Activated CD4-positive, alpha-beta T cell treated with anti-CD3 and anti-CD28 coated beads, Interleukin-2, amount 50 U/mL, for 16 hours (primary cell): ENCODE measurements at regions not wholly inside any gene's neighbourhood (a gene's known extent, or its start where the extent isn't known, plus 50 kb on each side); places are given as distances from the start of the nearest gene placed in this dataset.

Experiments
- DNase-seq: peaks from one replicate; pipeline ENCODE4 v3.0.0-alpha.2; 2020

DNA sequence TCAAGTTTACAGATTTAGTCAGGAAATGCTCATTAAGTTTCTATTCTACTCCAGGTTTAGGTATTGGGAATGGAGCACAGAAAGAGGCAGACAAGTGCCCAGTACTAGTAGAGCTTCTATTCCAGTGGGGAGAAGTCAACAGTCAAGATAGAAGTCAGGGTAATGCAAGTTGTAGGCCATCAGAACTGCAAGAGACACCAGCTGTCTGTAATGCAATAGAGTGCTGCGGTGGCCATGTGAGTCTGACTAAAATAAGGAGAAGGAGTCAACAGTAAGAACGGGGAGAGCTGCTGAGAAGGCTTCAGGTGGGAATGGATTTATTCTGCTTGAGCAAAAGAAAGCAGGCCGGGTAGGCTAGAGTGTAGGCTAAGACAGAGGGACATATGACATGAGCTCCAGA lies 515.0 kb downstream of the QKI start:
- DNase-seq: no peak

DNA sequence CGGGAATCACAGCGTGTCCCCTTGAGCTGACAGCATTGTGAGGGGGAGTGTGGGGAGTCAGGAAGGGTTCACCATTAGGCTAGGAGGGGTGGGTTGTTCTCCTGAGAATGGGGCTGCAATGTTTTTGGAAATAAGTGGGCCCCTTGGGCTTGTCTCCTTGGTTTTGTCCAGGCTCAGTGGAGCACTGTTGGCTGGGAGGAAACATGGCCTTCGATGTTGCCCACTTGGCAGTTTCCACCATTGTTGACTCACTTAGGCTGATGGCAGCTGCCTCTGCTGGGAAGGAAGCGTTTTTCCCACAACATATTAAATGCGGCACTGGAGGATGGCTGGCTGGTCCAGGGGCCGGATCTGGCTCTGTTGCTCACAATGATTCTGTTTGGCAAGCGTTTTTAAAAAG lies 512.1 kb downstream of the QKI start:
- DNase-seq: no peak

DNA sequence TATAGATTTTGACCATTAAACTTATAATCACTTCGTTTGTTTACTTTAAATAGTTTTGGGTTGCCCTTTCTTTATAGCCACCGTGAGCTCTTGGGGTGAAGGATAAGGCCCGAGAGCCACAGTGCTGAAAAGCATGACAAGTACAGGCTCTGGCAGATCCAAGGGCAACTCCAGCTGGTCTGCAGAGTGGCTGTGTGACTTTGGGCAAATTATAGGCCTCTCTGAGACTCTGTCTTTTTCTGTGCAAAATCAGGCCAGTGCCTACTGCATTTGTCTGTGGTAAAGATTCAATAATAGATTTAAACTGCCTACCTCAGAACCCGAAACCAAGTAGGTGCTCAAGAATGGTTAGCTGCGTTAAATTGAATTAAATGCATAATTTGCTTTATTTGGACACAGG lies 511.3 kb downstream of the QKI start:
- no peak for DNase-seq

DNA sequence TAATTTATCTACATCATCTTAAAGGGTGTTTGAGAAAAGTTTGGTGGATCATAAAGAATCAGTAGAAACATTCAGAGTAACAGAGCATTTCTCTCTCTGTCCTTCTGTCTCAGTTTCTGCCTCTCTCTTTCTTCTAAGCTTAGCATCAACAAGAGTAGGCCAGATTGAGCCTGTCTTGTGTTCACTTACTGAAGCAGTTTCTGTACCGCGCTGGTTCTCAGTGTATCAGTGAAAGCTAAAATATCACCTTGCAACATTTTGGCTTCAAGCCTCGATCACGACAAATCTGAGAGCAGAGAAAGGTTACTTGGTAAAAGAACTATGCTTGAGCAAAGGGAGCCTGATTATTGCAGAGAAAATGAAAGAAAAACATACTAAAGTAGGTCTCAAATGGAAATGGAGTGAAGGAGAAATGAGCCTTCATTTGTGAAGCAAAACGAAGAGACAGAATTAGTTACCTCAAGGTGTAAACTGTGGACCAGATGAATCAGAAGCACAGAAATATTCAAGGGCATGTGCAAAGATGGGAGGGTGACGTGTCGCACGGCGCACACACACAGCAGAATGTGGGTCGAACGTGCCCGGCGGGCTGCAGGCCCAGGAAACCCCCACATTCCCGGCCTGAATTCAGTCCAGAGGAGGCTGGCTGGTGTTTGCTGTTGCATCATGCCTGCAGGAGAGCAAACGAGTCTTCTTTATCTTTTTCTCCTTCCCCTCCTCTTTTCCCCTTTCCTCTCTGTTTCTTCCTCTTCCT lies 509.3 kb downstream of the QKI start:
- DNase-seq: no peak

DNA sequence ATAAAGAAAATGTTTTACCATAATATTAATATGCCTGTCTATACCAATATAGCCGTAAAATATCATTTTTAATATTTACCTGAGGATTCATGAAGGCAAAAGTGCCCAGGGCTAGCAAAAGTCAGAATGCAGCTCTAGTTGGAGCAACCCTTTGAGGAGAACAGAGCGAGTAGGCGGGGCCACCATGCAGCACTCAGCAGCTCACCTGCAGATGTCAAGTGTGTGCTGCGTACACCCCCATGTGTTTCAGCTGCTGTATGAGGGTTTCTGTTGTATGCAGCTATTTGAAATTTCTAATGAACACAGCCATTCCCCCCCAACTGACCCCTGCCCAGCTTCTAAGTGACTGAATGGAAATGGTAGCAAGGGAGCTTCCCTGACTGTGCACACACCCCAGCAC lies 508.0 kb downstream of the QKI start:
- no peak for DNase-seq

DNA sequence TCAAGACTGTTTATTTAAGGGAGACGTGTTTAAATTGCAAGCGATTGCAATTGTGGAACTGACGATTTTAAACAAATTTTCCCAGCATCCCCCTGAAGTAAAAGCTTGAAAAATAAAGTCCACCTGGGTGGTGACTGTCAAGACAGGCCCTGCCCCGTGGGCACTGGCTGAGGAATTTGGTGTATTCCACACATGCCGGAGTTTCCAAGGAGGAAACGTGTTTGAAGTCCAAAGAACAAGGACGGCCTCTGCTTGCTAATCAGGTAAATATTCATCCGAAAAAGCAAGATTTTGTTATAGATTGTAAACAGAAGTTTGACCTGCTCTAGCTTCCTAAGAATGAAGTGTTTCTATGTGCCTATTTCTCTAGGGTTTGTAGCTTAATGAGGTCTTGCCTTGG lies 505.1 kb downstream of the QKI start:
- no peak for DNase-seq

DNA sequence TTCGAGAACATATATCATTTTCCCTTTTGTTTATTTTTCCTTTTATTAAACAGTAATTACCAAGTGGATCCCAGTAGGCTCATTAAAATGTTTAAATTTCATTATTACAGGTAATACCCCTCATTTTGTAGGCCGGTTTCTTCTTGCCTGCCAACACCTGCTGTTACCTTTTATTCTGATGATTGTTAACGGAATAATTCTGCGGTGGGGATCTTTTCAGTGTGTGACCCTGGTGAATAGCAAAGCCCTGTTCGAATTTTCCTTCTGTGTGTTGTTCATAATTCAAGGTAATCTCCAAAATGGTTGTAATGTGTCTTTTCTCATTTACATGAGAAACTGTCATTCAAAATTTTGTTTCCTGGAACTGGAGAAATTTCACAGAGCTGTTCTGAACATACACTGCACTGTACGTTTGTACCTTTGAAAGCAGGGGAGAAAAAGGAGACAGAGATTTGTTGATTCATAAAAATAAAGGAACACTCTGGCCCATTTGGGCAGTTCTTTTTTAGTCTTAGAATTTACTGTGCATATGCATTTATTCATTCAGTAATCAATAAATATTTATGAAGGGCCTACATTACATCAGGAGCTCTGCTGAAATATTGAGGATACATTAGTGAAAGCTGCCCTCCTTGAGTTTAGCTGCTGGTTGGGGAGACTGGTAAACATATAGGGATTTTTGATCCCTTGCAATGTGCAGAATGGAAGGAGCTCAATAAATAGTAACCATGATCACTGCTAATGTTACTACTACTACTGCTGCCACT lies 502.0 kb downstream of the QKI start:
- DNase-seq: no peak

DNA sequence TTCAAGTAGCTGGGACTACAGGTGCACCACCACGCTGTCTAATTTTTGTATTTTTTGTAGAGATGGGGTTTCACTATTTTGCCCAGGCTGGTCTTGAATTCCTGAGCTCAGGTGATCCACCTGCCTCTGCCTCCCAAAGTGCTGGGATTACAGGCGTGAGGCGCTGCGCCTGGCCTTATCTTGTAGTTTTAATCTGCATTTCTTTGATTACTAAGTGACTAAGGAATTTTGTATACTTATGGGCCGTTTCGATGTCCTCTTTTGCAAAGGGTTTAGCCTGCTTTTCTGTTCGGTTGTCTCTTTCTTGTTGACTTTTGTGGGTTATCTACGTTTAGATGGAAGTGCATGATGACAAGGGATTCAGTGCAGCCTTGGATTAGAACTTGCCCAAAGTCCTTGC lies 500.6 kb downstream of the QKI start:
- DNase-seq: no peak

DNA sequence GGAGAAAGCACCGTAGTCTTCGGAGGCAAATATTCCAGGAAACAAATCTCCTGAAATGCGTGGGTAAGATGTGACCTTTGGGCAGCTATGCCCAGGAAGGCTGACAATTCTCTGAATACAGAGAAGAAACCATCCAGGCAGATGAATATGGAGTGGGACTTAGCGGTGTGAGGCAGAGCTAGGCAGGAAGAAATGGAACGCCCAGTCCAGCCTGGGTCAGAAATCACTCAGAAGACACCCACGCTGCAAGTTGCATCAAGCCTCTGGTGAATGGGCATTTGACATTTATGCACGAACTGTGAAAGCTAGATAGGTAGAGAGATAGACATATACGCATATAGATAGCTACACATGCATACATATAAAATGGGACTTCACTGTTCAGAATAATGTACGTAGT lies 498.5 kb downstream of the QKI start:
- DNase-seq: no peak

DNA sequence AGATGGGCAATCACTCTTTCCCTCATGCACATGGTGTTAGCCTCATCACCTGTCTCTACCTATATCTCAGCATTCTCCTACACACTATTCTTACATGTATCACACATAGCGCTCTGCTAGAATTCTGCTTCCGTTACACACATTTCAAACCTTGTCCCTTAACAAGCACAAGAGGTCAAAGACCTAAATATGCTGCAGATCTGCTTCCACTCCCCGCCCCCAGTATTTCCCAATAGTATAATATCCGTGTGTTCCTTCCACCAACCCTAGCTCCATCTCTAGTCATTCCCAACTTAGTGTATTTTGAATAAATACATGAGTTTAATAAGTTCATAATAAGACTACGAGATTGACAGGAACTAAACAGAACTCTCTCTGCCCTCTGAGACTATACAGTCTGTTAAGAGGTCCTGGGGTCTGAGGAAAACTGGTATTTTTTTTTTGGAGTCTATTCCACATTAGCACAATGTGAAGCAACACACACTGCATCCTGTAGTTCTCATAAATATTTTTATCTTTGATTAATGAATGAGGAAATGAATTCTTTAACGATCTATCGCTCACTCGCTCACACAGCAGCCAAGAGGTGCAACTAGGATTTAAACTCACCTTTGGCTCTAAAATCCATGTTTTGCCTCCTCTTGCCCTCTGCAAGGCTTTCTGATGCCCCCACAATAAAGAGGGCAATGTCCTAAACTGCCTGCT lies 491.6 kb downstream of the QKI start:
- DNase-seq: no peak

DNA sequence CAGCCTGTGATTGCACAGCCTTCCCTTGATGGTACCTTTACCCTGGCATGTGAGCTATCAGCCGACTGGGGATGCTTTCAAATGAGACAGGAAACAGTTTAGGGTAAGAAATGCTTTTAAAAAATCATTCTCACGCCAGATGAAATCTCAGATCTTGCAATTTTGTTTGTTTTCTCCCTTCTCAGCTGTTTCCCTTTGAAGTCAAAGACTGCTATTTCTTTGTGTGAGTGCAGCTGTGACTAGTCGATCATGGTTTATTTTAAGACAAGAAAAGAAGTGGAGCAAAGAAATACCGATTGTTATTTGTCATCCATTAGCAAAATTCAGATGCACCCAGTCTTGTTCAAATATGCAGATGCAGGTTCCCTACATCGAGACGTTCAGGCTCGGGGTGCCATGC lies 489.7 kb downstream of the QKI start:
- no peak for DNase-seq

DNA sequence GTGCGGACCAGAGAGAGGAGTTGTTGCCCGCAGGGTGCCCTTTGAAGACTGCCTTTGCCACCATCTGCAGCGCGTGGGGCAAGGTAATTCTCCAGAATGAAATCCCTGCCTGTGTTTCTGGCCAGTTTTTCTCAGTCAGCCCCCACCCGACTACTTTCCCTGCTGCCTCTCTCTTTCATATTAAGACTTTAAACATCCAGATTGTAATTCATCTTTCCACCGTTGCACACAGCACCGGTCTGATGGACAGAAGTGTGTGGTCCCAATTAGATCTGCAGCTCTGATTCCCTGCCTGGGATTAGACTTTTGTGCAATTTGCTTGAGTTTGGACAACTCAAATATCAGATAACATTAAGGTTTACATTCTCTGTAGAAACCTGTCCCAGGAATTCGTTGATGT lies 489.0 kb downstream of the QKI start:
- DNase-seq: no peak

DNA sequence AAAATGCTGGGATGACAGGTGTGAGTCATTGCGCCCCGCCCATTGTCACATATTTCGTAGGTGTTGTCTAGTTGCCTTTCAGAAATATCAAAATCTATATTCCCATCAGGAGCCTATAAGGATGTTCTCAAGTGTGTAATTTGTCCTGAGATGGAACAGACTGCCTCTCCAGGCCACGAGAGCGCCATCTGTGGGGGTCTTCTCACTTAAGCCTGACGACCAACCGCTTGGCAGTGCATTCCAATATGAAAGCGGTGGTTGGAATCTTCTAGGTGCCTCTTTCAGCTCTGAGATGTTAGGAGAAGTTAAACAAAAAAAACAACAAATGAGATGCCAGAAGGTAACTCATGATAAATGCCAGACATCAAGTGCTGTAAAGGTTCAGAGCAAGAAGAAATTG lies 488.5 kb downstream of the QKI start:
- no peak for DNase-seq

DNA sequence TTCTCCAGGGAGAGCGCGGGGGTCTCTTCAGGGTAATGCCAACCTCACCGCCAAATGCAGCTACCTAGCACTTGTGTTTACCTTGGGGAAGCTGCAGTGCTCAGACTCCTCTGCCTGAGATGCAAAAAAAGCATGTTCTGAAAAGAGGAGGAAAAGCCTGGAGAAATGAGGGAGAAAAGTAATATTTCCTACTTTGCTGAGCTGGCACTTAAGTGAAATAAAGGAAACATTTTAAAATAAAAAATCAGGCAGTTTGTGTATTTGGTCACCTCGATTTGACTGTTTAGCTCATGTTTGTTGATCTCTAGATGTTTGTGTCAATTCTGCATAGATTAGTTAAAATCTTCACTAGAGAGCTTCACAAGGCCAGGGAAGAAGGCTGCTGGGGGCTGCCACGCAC lies 487.2 kb downstream of the QKI start:
- DNase-seq: no peak

DNA sequence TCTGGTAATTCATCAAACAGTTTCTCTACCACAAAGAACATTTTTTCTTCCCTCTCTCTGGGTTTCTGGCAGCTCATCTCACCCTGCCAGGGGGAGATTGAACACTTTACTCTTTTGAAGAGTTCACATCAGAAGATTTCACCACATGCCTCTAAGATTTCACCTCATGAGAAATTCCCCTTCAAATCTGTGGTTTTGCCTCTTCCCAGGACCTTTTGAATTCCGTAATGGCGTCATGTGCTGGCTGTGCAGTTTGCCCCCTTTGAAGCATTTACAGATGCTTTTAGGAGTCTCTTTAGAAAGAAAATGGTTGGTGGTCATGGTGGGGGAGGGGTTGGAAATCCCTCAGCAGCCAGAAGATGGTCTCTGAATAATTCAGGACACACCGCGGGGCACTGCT lies 486.1 kb downstream of the QKI start:
- no peak for DNase-seq

DNA sequence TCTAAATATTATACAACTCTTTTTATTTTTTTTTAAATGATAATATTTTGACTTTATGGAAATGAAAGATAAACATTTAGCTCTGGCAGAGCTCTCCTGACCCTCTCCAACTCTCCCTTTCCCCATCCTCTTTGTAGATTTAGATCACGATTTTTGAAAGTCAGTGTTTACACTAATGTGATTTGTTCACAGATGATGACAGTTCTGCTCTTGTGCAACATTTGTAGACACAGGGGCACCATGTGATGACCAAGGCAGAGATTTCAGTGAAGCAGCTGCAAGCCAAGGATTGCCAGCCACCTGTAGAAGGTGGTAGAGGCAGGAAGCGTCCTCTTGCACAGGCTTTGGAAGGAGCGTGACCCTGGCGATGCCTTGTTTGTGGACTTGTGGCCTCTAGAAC lies 483.2 kb downstream of the QKI start:
- no peak for DNase-seq

DNA sequence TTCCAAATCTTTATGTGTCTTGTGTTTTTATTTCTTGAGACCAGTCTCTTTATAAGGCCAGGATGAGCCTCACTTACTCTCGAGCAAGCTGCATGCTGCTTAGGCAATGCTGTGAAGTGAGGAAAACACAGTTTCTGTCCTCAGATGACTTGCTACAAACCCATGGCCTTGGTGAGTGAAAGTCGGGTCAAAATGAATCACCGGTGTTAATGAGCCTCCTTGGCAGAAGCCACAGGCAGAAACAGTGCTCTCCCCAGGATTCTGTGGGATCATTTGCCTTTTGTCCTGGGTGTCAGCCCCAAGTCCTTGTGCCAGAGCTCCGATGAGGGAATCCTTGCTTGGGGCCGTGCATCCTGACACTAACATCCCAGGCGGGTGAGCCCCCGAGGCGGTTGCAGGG lies 482.5 kb downstream of the QKI start:
- no peak for DNase-seq

DNA sequence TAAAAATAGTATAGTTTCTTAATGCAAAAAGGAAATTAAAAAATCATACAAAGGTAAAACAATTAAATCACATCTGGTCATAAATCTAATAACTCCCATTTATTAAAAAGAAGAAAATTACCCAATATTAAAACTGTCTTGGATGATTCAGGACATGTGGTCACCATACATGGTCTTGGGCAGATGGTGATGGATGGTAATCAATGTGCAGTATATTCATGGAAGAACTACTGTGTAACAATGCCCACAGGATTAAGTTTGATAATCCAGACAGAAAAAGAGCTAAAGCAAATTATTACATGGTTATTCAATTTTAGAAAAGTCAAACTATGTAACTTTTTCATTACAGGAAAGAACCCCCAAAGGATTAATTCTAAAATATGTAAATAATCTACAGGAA lies 480.6 kb downstream of the QKI start:
- no peak for DNase-seq

DNA sequence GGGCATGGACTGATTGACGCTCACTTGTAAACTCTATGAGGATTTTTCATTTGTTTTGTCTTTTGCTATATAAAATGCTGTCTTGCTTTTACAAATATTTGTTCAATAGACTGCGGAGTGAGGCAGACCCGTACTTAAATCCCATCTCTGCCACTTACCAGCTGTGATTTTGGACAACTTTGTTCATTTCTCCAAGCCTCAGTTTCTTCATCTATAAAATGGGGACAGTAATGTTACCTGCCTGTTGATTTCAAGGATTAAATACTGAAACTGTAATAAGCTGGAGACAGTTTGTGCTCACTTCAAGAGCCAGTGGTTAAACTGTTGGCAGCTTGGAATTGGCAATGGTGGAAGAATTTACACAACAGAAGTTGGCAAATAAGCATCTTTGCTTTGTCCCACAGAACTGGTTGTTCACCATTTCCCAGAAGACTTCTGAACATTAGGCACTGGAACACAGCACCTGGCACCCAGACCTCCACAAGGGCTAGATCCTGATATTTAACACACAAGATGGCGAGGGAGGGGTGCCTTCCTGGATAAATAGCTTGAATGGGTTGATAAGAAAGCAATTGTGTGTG lies 479.2 kb downstream of the QKI start:
- no peak for DNase-seq

DNA sequence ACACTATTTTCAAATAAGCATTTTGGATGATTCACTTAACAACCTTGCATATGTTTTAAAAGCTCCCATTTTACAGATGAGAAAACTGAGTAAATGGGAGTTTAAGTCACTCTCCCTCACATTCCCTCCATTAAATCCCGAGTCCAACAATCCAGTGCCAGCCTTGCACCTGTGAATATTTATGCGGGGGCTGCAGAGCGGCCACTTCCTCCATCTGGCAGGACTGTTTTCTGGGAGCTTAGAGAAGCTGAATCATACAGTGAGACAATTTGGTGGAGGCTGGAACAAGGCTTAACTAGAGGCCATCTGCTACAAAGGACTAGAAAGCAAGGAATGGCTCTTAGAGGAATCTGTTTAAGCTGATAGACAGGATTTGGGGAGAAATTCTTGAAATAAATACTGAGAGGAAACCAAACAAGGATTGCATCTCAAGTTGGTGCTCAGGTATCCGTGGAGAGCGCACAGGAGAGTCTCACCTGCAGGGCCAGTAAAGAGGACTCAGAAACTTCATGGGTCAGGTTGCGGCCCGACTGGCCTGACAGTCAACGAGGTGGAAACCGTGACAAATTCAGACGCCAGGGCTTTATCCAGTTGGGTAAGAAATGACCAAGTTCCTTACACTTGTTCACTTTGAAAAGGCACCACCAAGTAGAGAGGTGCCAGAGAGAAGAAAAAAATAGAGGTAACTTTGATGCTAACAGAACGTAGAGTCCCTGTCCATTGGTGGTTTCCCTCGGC lies 478.5 kb downstream of the QKI start:
- DNase-seq: no peak

DNA sequence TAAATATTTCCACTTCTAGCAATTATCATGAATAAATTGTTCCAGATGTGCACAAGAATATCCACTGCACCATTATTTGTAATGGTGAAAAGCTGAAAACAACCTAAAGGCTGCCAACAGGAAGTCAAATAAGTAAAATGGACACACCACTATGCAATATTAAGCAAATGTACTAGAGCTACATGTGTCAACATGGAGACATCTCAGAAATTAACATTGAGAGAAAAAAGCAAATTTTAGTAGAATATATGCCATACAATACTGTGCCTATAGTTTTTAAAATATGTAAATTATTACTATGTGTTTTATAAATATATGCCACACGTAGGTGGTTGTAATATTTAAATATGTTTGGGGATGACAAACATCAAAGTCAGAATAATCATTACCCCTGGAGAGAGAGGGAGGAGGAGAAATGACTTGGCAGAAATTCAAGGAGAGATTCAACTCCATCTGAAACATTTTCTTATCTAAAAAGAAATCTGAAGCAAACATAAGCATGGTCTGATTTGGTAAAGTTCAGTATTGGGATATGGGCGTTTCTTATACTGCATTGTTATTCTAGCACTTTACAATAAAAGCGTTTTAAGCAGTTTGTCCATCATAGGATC lies 475.5 kb downstream of the QKI start:
- no peak for DNase-seq

DNA sequence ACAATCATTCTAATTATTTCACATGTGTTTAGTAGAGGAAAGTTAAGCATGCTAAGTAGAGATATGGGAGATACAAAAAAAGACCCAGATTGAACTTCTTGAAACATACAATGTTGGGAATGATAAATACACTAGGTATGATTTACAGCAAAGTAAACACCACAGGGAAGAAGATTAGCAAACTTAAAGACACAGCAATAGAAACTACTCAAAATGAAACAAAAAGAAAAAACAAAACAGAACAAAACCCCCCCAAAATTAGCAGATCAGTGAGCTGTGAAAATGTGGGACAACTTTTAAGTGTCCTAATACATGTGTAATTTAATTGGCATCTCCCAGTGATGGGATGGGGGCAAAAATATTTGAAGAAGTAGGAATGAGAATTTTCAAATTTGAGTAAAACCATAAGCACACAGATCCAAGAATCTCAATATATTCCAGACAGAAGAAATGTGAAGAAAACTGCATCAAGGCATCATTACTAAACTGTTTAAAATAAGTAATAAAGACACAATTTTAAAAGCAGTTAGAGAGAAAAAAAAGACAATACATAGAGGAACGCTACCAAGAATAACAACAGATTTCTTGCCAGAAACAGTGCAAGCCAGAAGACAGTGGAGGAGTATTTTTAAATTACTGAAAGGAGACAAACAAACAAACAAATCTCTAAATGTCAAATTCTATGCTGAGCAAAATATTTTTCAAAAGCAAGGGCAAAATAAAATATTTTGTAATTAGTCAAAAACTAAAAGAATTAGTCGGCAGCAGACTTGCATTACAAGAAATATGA lies 473.7 kb downstream of the QKI start:
- DNase-seq: no peak
